ENCODE measurements at regions not wholly inside any gene's neighbourhood (a gene's known extent, or its start where the extent isn't known, plus 50 kb on each side); places are given as distances from the start of the nearest gene placed in this dataset.

DNA sequence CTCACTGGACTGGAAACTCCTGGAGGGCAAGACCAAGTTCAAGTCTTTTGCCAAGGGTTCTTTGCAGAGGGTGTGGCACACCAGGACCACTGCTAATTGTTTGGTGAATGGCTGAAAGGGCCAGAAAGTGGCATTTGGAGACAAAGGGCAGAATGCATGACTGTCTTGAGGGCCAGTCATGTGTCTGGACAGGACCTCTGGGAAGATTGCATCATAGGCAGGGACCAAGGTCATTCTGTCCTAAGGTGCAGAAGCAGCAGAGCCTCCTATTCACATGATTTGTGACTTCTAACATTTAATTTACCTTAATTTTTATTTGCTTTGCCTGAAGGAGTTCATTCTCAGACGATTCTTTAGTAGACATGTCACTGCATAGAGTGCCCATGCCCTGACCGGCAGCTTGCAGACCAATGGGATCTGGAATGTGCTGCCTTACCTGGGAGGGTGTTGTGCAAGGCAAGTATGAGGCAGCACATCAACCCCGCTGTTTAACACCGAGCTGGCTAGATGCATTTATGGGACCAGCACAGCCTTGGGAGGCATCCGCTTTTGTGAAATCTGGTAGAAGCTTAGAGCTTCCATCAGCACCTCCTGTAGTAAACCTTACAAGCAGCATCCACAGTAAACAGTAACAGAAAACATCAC is 62.3 kb upstream of the MAF start:
- H3K27me3 ChIP-seq (ENCODE audit: low read length), result no peaks in the 10 kb centered on the region
- no peak overlapping the region for H2AFZ ChIP-seq (ENCODE audit: low read depth, low read length, severe bottlenecking)
- no peaks in the 10 kb centered on the region for H3K36me3 ChIP-seq (ENCODE audit: low read length)
- no peak overlapping the region for H3K27ac ChIP-seq (ENCODE audit: low read depth, low read length)
- H3K9me3 ChIP-seq (ENCODE audit: insufficient read depth, low read length), result no peaks in the 10 kb centered on the region
- no peak for TF ChIP-seq EZH2phosphoT487 (conservative IDR thresholded peaks at IDR 0.05; ENCODE audit: low read length)
- TF ChIP-seq, protein P1, sequence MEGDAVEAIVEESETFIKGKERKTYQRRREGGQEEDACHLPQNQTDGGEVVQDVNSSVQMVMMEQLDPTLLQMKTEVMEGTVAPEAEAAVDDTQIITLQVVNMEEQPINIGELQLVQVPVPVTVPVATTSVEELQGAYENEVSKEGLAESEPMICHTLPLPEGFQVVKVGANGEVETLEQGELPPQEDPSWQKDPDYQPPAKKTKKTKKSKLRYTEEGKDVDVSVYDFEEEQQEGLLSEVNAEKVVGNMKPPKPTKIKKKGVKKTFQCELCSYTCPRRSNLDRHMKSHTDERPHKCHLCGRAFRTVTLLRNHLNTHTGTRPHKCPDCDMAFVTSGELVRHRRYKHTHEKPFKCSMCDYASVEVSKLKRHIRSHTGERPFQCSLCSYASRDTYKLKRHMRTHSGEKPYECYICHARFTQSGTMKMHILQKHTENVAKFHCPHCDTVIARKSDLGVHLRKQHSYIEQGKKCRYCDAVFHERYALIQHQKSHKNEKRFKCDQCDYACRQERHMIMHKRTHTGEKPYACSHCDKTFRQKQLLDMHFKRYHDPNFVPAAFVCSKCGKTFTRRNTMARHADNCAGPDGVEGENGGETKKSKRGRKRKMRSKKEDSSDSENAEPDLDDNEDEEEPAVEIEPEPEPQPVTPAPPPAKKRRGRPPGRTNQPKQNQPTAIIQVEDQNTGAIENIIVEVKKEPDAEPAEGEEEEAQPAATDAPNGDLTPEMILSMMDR (IDR thresholded peaks at IDR 0.05; ENCODE audit: insufficient read depth, low read length, poor library complexity, severe bottlenecking), result no peak
- H3F3A ChIP-seq (ENCODE audit: insufficient read depth), result no peaks in the 10 kb centered on the region
- no peak overlapping the region for H3K9ac ChIP-seq (ENCODE audit: low read length)
- no peaks in the 10 kb centered on the region for H4K20me1 ChIP-seq (ENCODE audit: low read depth, low read length)
- H3K4me3 ChIP-seq (ENCODE audit: insufficient read depth, low read length, poor library complexity, severe bottlenecking), result no peak overlapping the region
- no peaks in the 10 kb centered on the region for H3K9me2 ChIP-seq (replicated peaks; ENCODE audit: insufficient read depth, low read length)
- no peaks in the 10 kb centered on the region for H3K79me2 ChIP-seq (ENCODE audit: insufficient read depth, low read length)
- H3K4me2 ChIP-seq (ENCODE audit: low read depth, low read length, poor library complexity, severe bottlenecking), result no peak overlapping the region

DNA sequence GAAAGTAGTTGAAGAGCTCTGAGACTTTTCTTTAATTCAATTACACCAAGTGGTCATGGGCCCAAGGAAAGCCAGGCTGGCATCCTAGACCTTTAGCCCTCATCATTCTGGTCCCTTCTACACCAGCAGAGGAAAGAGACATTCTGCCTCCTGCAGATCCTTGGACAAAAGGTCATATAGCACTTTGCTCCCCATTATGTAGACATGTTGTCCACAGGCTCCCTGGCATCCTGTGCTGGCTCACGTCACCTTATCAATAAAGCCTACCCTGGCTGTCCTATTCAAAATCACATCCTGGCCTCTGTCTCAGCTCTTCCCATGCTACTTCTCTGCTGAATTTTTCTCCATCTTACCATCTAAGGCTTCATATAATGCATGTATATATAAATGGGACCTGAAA is 61.6 kb upstream of the MAF start:
- Histone ChIP-seq H3K4me3 (ENCODE audit: insufficient read depth, low read length, poor library complexity, severe bottlenecking) (no peak overlapping the region), H3K9me2 (replicated peaks; ENCODE audit: insufficient read depth, low read length) (no peaks in the 10 kb centered on the region), H3K9me3 (ENCODE audit: insufficient read depth, low read length) (no peaks in the 10 kb centered on the region), H2AFZ (ENCODE audit: low read depth, low read length, severe bottlenecking) (no peak overlapping the region), H4K20me1 (ENCODE audit: low read depth, low read length) (no peaks in the 10 kb centered on the region), H3K27me3 (ENCODE audit: low read length) (no peaks in the 10 kb centered on the region), H3K27ac (ENCODE audit: low read depth, low read length) (no peak overlapping the region), H3K79me2 (ENCODE audit: insufficient read depth, low read length) (no peaks in the 10 kb centered on the region), H3K4me2 (ENCODE audit: low read depth, low read length, poor library complexity, severe bottlenecking) (no peak overlapping the region), H3K36me3 (ENCODE audit: low read length) (no peaks in the 10 kb centered on the region), H3F3A (ENCODE audit: insufficient read depth) (no peaks in the 10 kb centered on the region), H3K9ac (ENCODE audit: low read length) (no peak overlapping the region)
- TF ChIP-seq, protein P1 (IDR thresholded peaks at IDR 0.05; ENCODE audit: insufficient read depth, low read length, poor library complexity, severe bottlenecking), result no peak
- no peak for TF ChIP-seq EZH2phosphoT487 (conservative IDR thresholded peaks at IDR 0.05; ENCODE audit: low read length)

DNA sequence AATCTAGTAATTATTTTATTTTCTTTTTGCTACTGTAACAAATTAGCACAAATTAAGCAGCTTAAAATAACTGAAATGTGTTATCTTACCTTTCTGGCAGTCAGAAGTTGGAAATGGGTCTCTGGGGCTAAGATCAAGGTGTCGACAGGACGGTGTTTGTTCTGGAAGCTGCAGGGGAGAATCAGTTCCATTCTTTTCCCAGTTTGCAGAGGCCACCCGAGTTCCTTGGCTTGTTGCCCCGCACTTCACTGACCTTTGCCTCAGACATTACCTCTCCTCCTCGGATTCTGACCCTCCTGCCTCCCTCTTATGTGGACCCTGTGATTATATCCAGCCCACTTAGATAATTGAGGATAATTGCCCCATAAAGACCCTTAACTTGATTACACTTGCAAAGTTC is 61.0 kb upstream of the MAF start:
- Histone ChIP-seq H3K9me2 (replicated peaks; ENCODE audit: insufficient read depth, low read length) (no peaks in the 10 kb centered on the region), H3K9ac (ENCODE audit: low read length) (no peak overlapping the region), H3K4me2 (ENCODE audit: low read depth, low read length, poor library complexity, severe bottlenecking) (no peak overlapping the region), H4K20me1 (ENCODE audit: low read depth, low read length) (no peaks in the 10 kb centered on the region), H3K9me3 (ENCODE audit: insufficient read depth, low read length) (no peaks in the 10 kb centered on the region), H3K79me2 (ENCODE audit: insufficient read depth, low read length) (no peaks in the 10 kb centered on the region), H3K27me3 (ENCODE audit: low read length) (no peaks in the 10 kb centered on the region), H3K27ac (ENCODE audit: low read depth, low read length) (no peak overlapping the region), H3F3A (ENCODE audit: insufficient read depth) (no peaks in the 10 kb centered on the region), H3K36me3 (ENCODE audit: low read length) (no peaks in the 10 kb centered on the region), H2AFZ (ENCODE audit: low read depth, low read length, severe bottlenecking) (no peak overlapping the region), H3K4me3 (ENCODE audit: insufficient read depth, low read length, poor library complexity, severe bottlenecking) (no peak overlapping the region)
- no peak for TF ChIP-seq EZH2phosphoT487 (conservative IDR thresholded peaks at IDR 0.05; ENCODE audit: low read length)
- TF ChIP-seq, protein P1 (IDR thresholded peaks at IDR 0.05; ENCODE audit: insufficient read depth, low read length, poor library complexity, severe bottlenecking), result no peak

Measured in SU-DHL-6 (cell line).